Endothelial cell (in vitro differentiated cells): ENCODE measurements at regions not wholly inside any gene's neighbourhood (a gene's known extent, or its start where the extent isn't known, plus 50 kb on each side); places are given as distances from the start of the nearest gene placed in this dataset.

Experiments
- DNase-seq: peaks from one replicate; pipeline ENCODE4 v3.0.0; 2021; ENCODE audit warnings: low spot score
- H3K27ac Mint-ChIP-seq: one replicate; pipeline ENCODE4 v1.8.0; 2021; ENCODE audit warnings: mixed read lengths, inconsistent platforms; ENCODE audit not compliant: unreplicated experiment
- H3K27me3 Mint-ChIP-seq: one replicate; pipeline ENCODE4 v1.8.0; 2021; ENCODE audit warnings: mild to moderate bottlenecking, moderate library complexity, mixed read lengths, inconsistent platforms; ENCODE audit not compliant: unreplicated experiment
- H3K36me3 Mint-ChIP-seq: one replicate; pipeline ENCODE4 v1.8.0; 2021; ENCODE audit warnings: mild to moderate bottlenecking, low read depth, mixed read lengths, inconsistent platforms; ENCODE audit not compliant: unreplicated experiment
- H3K4me1 Mint-ChIP-seq: one replicate; pipeline ENCODE4 v1.8.0; 2021; ENCODE audit warnings: mild to moderate bottlenecking, mixed read lengths, inconsistent platforms; ENCODE audit not compliant: unreplicated experiment
- H3K4me3 Mint-ChIP-seq: one replicate; pipeline ENCODE4 v1.8.0; 2021; ENCODE audit warnings: mild to moderate bottlenecking, mixed read lengths, inconsistent platforms; ENCODE audit not compliant: unreplicated experiment
- H3K9me3 Mint-ChIP-seq: one replicate; pipeline ENCODE4 v1.8.0; 2021; ENCODE audit warnings: mixed read lengths, inconsistent platforms; ENCODE audit not compliant: unreplicated experiment
- CTCF ChIP-seq: fragments of 200-600 bp; sonication (generic); IDR thresholded peaks from one replicate; pipeline ENCODE4 v1.5.0; 2021; ENCODE audit warnings: antibody characterized with exemption; ENCODE audit not compliant: unreplicated experiment

GRCh38 chr22:47987885-47988515 lies 1225.5 kb downstream of the TBC1D22A start:
- Mint-ChIP-seq H3K4me1 (no peaks in the 10 kb centered on the region), H3K27me3 (no peaks in the 10 kb centered on the region), H3K36me3 (no peaks in the 10 kb centered on the region), H3K9me3 (peaks cover 13% of the 10 kb centered on the region), H3K4me3 (no peak overlapping the region), H3K27ac (no peak overlapping the region)
- no peak for DNase-seq
- TF ChIP-seq CTCF = no peak

GRCh38 chr22:47976219-47976618 lies 1213.8 kb downstream of the TBC1D22A start:
- H3K4me3 Mint-ChIP-seq = no peak overlapping the region
- DNase-seq = no peak
- H3K36me3 Mint-ChIP-seq = no peaks in the 10 kb centered on the region
- no peaks in the 10 kb centered on the region for H3K4me1 Mint-ChIP-seq
- TF ChIP-seq CTCF = no peak
- H3K9me3 Mint-ChIP-seq = peaks cover 16% of the 10 kb centered on the region
- no peak overlapping the region for H3K27ac Mint-ChIP-seq
- H3K27me3 Mint-ChIP-seq = peaks cover 4% of the 10 kb centered on the region

GRCh38 chr22:47967831-47968230 lies 1205.4 kb downstream of the TBC1D22A start:
- Mint-ChIP-seq H3K9me3 (peaks cover 47% of the 10 kb centered on the region), H3K27ac (no peak overlapping the region), H3K4me1 (no peaks in the 10 kb centered on the region), H3K4me3 (no peak overlapping the region), H3K36me3 (peaks cover 3% of the 10 kb centered on the region), H3K27me3 (peaks cover 3% of the 10 kb centered on the region)
- no peak for DNase-seq
- TF ChIP-seq CTCF = no peak

- no peaks in the 10 kb centered on the region for H3K4me1 Mint-ChIP-seq
- no peak overlapping the region for H3K27ac Mint-ChIP-seq
- no peak for DNase-seq
- H3K36me3 Mint-ChIP-seq = peaks cover 3% of the 10 kb centered on the region
- peaks cover 3% of the 10 kb centered on the region for H3K27me3 Mint-ChIP-seq
- H3K4me3 Mint-ChIP-seq = no peak overlapping the region
- H3K9me3 Mint-ChIP-seq = peaks cover 41% of the 10 kb centered on the region
- TF ChIP-seq CTCF = no peak
These were observed 1203.9 kb downstream of the TBC1D22A start for GRCh38 chr22:47966316-47966715.

GRCh38 chr22:47965896-47966295 lies 1203.4 kb downstream of the TBC1D22A start:
- Mint-ChIP-seq H3K4me3 (no peak overlapping the region), H3K27ac (no peak overlapping the region), H3K4me1 (no peaks in the 10 kb centered on the region), H3K9me3 (peaks cover 41% of the 10 kb centered on the region), H3K36me3 (peaks cover 3% of the 10 kb centered on the region), H3K27me3 (peaks cover 3% of the 10 kb centered on the region)
- no peak for DNase-seq
- no peak for TF ChIP-seq CTCF
